PC-9 (cell line): ENCODE measurements at regions not wholly inside any gene's neighbourhood (a gene's known extent, or its start where the extent isn't known, plus 50 kb on each side); places are given as distances from the start of the nearest gene placed in this dataset.

Experiments used
- BruUV-seq: library from RNA; stranded (reverse); fragments of 400-500 nt; replicated peaks from 2 replicates; lab custom pipeline; 2021; lab: Mats Ljungman, UMichigan
- CTCF ChIA-PET: fragments of 300-600 bp; sonication (Branson Sonifier 250); formaldehyde crosslinking; loops from one replicate; lab custom pipeline; 2022; ENCODE audit warnings: antibody characterized with exemption; lab: Charles Lee
- POLR2A ChIA-PET: fragments of 300-600 bp; sonication (Branson Sonifier 250); formaldehyde crosslinking; loops from one replicate; lab custom pipeline; 2022; ENCODE audit warnings: antibody characterized with exemption; ENCODE audit not compliant: unreplicated experiment; lab: Charles Lee
- DNase-seq, 2 experiments: peaks; one replicate each; pipeline versions ENCODE4 v3.0.0 to v3.0.0-alpha.2; 2015 to 2022; ENCODE audit warnings: mixed read lengths in 1 of 2
- H2AFZ ChIP-seq: fragments of 200-600 bp; sonication (generic); 2 replicates; pipeline ENCODE4 v1.8.1; 2017; ENCODE audit warnings: antibody characterized with exemption
- H3F3A ChIP-seq: fragments of 200-600 bp; sonication (generic); 2 replicates; pipeline ENCODE4 v1.8.1; 2017; ENCODE audit warnings: antibody characterized with exemption, mild to moderate bottlenecking, low read depth; ENCODE audit not compliant: insufficient read depth
- H3K27ac ChIP-seq: fragments of 200-600 bp; sonication (generic); 2 replicates; pipeline ENCODE4 v1.6.1; 2016; ENCODE audit warnings: mixed run types
- H3K27me3 ChIP-seq: fragments of 200-600 bp; sonication (generic); 2 replicates; pipeline ENCODE4 v1.6.1; 2016; ENCODE audit warnings: low read depth, mixed run types; ENCODE audit not compliant: insufficient read depth
- H3K36me3 ChIP-seq: fragments of 200-600 bp; sonication (generic); 2 replicates; pipeline ENCODE4 v1.6.1; 2016; ENCODE audit warnings: low read depth, mixed run types
- H3K4me1 ChIP-seq: fragments of 200-600 bp; sonication (generic); replicated peaks from 2 replicates; pipeline ENCODE4 v1.6.1; 2016; ENCODE audit warnings: mixed run types; ENCODE audit not compliant: insufficient read depth
- H3K4me2 ChIP-seq: fragments of 200-600 bp; sonication (generic); 2 replicates; pipeline ENCODE4 v1.6.1; 2017; ENCODE audit warnings: mixed run types
- H3K4me3 ChIP-seq: fragments of 200-600 bp; sonication (generic); 2 replicates; pipeline ENCODE4 v1.6.1; 2016; ENCODE audit warnings: mixed run types
- H3K79me2 ChIP-seq: fragments of 200-600 bp; sonication (generic); 2 replicates; pipeline ENCODE4 v1.6.1; 2017; ENCODE audit warnings: low read depth, mixed run types
- H3K9me2 ChIP-seq: fragments of 200-600 bp; sonication (generic); 2 replicates; pipeline ENCODE4 v1.8.1; 2017; ENCODE audit warnings: mild to moderate bottlenecking; ENCODE audit not compliant: insufficient read depth
- H3K9me3 ChIP-seq: fragments of 200-600 bp; sonication (generic); 2 replicates; pipeline ENCODE4 v1.8.1; 2016; ENCODE audit warnings: low read depth; ENCODE audit not compliant: insufficient read depth
- H4K20me1 ChIP-seq: fragments of 200-600 bp; sonication (generic); 2 replicates; pipeline ENCODE4 v1.8.1; 2017; ENCODE audit not compliant: insufficient read depth
- EZH2 ChIP-seq: fragments of 200-600 bp; sonication (generic); IDR thresholded peaks from 2 replicates; pipeline ENCODE4 v1.8.0; 2017; ENCODE audit warnings: antibody characterized with exemption, low read depth
- intact Hi-C: fragments of 100-400 bp; cut with micrococcal nuclease; formaldehyde crosslinking; loops from one replicate; pipeline ENCODE4 v1.10.0; 2022; ENCODE audit not compliant: unreplicated experiment
- TF ChIP-seq, protein P1 (sequence below): fragments of 200-600 bp; sonication (generic); conservative IDR thresholded peaks from 2 replicates; pipeline ENCODE4 v1.6.1; 2017; ENCODE audit warnings: mixed run types, antibody characterized with exemption, mild to moderate bottlenecking, moderate library complexity

DNA sequence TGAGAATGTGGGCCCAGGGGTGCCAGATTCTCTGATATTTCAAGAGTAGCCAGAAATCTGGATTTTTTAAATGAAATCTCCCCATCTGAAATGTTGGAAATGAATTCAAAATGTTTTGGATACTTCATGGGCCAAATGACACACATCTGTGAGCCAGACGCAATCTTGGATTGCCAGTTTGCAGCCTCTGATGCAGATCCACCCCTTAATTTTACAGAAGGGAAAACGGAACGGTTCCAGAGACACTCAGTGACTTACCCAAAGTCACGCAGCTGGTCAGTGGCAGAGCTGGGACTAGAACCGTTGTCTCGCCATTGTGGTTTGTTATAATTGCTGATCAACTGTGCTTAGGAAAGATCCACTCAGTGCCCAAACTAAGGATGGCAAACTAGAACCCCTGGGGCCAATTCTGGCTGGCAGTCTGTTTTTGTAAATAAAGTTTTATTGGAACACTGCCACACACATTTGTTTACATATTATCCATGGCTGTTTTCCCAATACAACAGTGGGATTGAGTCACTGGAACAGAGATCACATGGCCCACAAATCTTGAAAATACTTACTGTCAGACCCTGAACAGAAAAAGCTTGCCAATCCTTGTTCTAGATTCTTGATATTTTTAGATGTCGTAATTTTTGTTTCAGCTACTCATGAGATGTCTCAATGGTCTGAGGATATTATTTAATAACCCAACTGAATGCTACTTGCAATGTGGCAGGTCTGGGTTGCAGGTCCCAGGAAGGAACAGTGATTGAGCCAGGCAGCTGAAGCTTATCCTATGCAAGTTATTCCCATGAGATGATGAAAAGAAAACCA lies 143.8 kb downstream of the AXIN2 start:
- H3K27ac ChIP-seq = no peak overlapping the region
- no peaks in the 10 kb centered on the region for H3F3A ChIP-seq
- TF ChIP-seq, protein P1, sequence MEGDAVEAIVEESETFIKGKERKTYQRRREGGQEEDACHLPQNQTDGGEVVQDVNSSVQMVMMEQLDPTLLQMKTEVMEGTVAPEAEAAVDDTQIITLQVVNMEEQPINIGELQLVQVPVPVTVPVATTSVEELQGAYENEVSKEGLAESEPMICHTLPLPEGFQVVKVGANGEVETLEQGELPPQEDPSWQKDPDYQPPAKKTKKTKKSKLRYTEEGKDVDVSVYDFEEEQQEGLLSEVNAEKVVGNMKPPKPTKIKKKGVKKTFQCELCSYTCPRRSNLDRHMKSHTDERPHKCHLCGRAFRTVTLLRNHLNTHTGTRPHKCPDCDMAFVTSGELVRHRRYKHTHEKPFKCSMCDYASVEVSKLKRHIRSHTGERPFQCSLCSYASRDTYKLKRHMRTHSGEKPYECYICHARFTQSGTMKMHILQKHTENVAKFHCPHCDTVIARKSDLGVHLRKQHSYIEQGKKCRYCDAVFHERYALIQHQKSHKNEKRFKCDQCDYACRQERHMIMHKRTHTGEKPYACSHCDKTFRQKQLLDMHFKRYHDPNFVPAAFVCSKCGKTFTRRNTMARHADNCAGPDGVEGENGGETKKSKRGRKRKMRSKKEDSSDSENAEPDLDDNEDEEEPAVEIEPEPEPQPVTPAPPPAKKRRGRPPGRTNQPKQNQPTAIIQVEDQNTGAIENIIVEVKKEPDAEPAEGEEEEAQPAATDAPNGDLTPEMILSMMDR = no peak
- TF ChIP-seq EZH2 = no peak
- intact Hi-C loops = no loop called here
- H3K4me1 ChIP-seq = no peaks in the 10 kb centered on the region; the same call in 1 of the 2 replicates
- H2AFZ ChIP-seq = no peak overlapping the region
- no peaks in the 10 kb centered on the region for H3K79me2 ChIP-seq
- H4K20me1 ChIP-seq = no peaks in the 10 kb centered on the region
- no peaks in the 10 kb centered on the region for H3K27me3 ChIP-seq
- CTCF ChIA-PET = no interaction called here
- H3K36me3 ChIP-seq = no peaks in the 10 kb centered on the region
- no peak overlapping the region for H3K4me3 ChIP-seq
- BruUV-seq = no TSS peak
- no peak overlapping the region for H3K4me2 ChIP-seq
- 0 out of 2 replicates have a peak, but pooled peaks cover 3% of the 10 kb centered on the region for H3K9me3 ChIP-seq
- H3K9me2 ChIP-seq = no peaks in the 10 kb centered on the region; the same call in 1 of the 2 replicates
- no peak for DNase-seq
- POLR2A ChIA-PET = no interaction called here

DNA sequence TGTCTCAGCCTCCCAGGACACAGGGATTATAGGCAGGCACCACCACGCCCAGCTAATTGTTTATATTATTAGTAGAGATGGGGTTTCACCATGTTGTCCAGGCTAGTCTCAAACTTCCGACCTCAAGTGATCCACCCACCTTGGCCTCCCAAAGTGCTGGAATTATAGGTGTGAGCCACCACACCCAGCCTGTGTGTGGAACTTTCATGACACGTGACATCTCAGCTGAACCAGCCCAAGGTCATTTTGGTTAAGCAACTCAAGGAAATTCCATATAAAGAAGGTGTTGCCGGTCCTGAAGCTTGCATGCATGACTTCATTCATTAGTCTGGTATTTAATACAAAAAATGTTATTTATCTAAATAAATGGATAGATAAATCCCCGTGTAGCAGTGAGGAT lies 145.5 kb downstream of the AXIN2 start:
- BruUV-seq = no TSS peak
- CTCF ChIA-PET = no interaction called here
- intact Hi-C loops = no loop called here
- Histone ChIP-seq H3K4me2 (no peak overlapping the region), H3K4me3 (no peak overlapping the region), H2AFZ (no peak overlapping the region), H3K36me3 (no peaks in the 10 kb centered on the region), H3K27ac (no peak overlapping the region), H3F3A (no peaks in the 10 kb centered on the region), H4K20me1 (no peaks in the 10 kb centered on the region), H3K9me3 (0 out of 2 replicates have a peak, but pooled peaks cover 3% of the 10 kb centered on the region), H3K27me3 (no peaks in the 10 kb centered on the region), H3K9me2 (no peaks in the 10 kb centered on the region; the same call in 1 of the 2 replicates), H3K79me2 (no peaks in the 10 kb centered on the region), H3K4me1 (no peaks in the 10 kb centered on the region)
- no peak for DNase-seq
- TF ChIP-seq, protein P1 = no peak
- no peak for TF ChIP-seq EZH2
- POLR2A ChIA-PET = no interaction called here

DNA sequence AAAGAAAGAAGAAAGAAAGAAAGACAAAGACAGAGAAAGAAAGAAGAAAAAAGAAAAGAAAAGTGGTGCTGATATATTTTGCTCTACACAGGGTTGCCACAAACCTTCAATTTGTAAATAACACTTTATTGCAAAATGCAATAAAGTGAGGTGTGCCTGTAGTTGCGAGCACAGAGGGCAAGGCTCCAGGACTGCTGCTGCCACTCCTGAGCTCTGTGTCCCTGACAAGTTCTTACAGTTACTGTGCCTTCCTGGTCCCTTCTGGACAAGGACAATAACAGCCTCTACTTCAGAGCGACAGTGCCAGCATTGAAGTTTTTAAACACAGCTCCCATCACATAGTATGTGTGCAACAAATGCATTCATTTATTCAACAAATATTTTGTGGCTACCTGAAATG lies 148.1 kb downstream of the AXIN2 start:
- CTCF ChIA-PET = no interaction called here

More for the DNA sequence above, 148.1 kb downstream of the AXIN2 start:
- Histone ChIP-seq H3K4me1 (no peaks in the 10 kb centered on the region), H3F3A (no peaks in the 10 kb centered on the region), H3K36me3 (no peaks in the 10 kb centered on the region), H3K27ac (no peak overlapping the region), H3K4me2 (no peak overlapping the region), H3K4me3 (no peak overlapping the region), H3K79me2 (no peaks in the 10 kb centered on the region), H4K20me1 (no peaks in the 10 kb centered on the region), H3K27me3 (no peaks in the 10 kb centered on the region), H3K9me3 (0 out of 2 replicates have a peak, but pooled peaks cover 3% of the 10 kb centered on the region), H3K9me2 (no peaks in the 10 kb centered on the region; the same call in 1 of the 2 replicates), H2AFZ (no peak overlapping the region)
- TF ChIP-seq EZH2 = no peak
- TF ChIP-seq, protein P1 = no peak
- DNase-seq = no peak
- POLR2A ChIA-PET = no interaction called here
- intact Hi-C loops = no loop called here
- no TSS peak for BruUV-seq
